IMR-90 (cell line): ENCODE measurements at regions not wholly inside any gene's neighbourhood (a gene's known extent, or its start where the extent isn't known, plus 50 kb on each side); places are given as distances from the start of the nearest gene placed in this dataset.

Experiments used
- ATAC-seq: fragments of 200-7000 bp; cut with Tn5 transposase; 2 replicates; pipeline ENCODE4 v1.9.1; 2020; ENCODE audit warnings: low read depth, mild to moderate bottlenecking, moderate library complexity
- BruUV-seq: library from RNA; stranded (reverse); fragments of 400-500 nt; replicated peaks from 2 replicates; lab custom pipeline; 2021; lab: Mats Ljungman, UMichigan
- CTCF ChIA-PET: fragments of 300-600 bp; formaldehyde crosslinking; extraction: SDS; loops from one replicate; lab custom pipeline; 2021; ENCODE audit warnings: antibody characterized with exemption; lab: Yijun Ruan, JAX
- POLR2A ChIA-PET: fragments of 300-600 bp; sonication (Branson Sonifier 250); formaldehyde crosslinking; loops from one replicate; lab custom pipeline; 2022; ENCODE audit warnings: antibody characterized with exemption; ENCODE audit not compliant: unreplicated experiment; lab: Charles Lee
- DNase-seq: peaks from one replicate; pipeline ENCODE4 v3.0.0; 2013
- H2AFZ ChIP-seq: replicated peaks from 2 replicates; pipeline ENCODE3; 2013; ENCODE audit warnings: low read length, mild to moderate bottlenecking; ENCODE audit not compliant: poor library complexity
- H2AK5ac ChIP-seq: 2 replicates; pipeline ENCODE4 v1.6.1; 2013; ENCODE audit warnings: low read depth, low read length, inconsistent platforms
- H2AK9ac ChIP-seq: replicated peaks from 2 replicates; pipeline ENCODE3; 2013; ENCODE audit warnings: mild to moderate bottlenecking, low read depth, low read length, moderate library complexity; ENCODE audit not compliant: poor library complexity
- H2BK120ac ChIP-seq: 2 replicates; pipeline ENCODE4 v1.6.1; 2013; ENCODE audit warnings: low read depth, low read length, inconsistent platforms
- H2BK15ac ChIP-seq: 3 replicates; pipeline ENCODE4 v1.6.1; 2013; ENCODE audit warnings: low read depth, low read length, inconsistent platforms
- H2BK20ac ChIP-seq: 2 replicates; pipeline ENCODE4 v1.6.1; 2013; ENCODE audit warnings: low read depth, mild to moderate bottlenecking, inconsistent platforms, low read length, moderate library complexity
- H2BK5ac ChIP-seq: 2 replicates; pipeline ENCODE4 v1.6.1; 2013; ENCODE audit warnings: mild to moderate bottlenecking, low read depth, low read length, inconsistent platforms; ENCODE audit not compliant: poor library complexity, severe bottlenecking
- H3K14ac ChIP-seq: replicated peaks from 2 replicates; pipeline ENCODE4 v1.6.1; 2013; ENCODE audit warnings: low read depth, low read length, inconsistent platforms
- H3K18ac ChIP-seq: 2 replicates; pipeline ENCODE4 v1.6.1; 2013; ENCODE audit warnings: low read depth, low read length, control low read depth
- H3K23ac ChIP-seq: 2 replicates; pipeline ENCODE4 v1.6.1; 2013; ENCODE audit warnings: low read depth, low read length, inconsistent platforms
- H3K27ac ChIP-seq: 2 replicates; pipeline ENCODE4 v1.5.1; 2013; ENCODE audit warnings: mild to moderate bottlenecking, control low read depth, low read length; ENCODE audit not compliant: insufficient read depth
- H3K27me3 ChIP-seq: 2 replicates; pipeline ENCODE4 v1.6.1; 2013; ENCODE audit warnings: low read length; ENCODE audit not compliant: control insufficient read depth, insufficient read depth
- H3K36me3 ChIP-seq: 2 replicates; pipeline ENCODE4 v1.6.1; 2013; ENCODE audit warnings: low read length, mixed read lengths; ENCODE audit not compliant: control insufficient read depth, insufficient read depth
- H3K4ac ChIP-seq: 2 replicates; pipeline ENCODE4 v1.6.1; 2013; ENCODE audit warnings: low read depth, low read length, inconsistent platforms
- H3K4me1 ChIP-seq: 2 replicates; pipeline ENCODE4 v1.6.1; 2013; ENCODE audit warnings: low read length, mixed read lengths; ENCODE audit not compliant: control insufficient read depth, insufficient read depth
- H3K4me2 ChIP-seq: 2 replicates; pipeline ENCODE4 v1.6.1; 2013; ENCODE audit warnings: low read depth, mild to moderate bottlenecking, control low read depth, low read length, moderate library complexity
- H3K4me3 ChIP-seq: 2 replicates; pipeline ENCODE4 v1.5.1; 2013; ENCODE audit warnings: low read depth, mild to moderate bottlenecking, control low read depth, low read length, moderate library complexity; ENCODE audit not compliant: insufficient read depth
- H3K56ac ChIP-seq: 2 replicates; pipeline ENCODE4 v1.6.1; 2013; ENCODE audit warnings: low read length, inconsistent platforms; ENCODE audit not compliant: insufficient read depth; ENCODE audit errors: extremely low read depth
- H3K79me1 ChIP-seq, 2 experiments: 2 replicates each; pipeline ENCODE4 v1.6.1; 2013; ENCODE audit warnings: low read length in 2 of 2, inconsistent platforms in 1 of 2, low read depth in 1 of 2
- H3K9ac ChIP-seq: 2 replicates; pipeline ENCODE4 v1.6.1; 2013; ENCODE audit warnings: low read depth, low read length, control low read depth
- H3K9me1 ChIP-seq: 2 replicates; pipeline ENCODE4 v1.6.1; 2013; ENCODE audit warnings: low read length, inconsistent platforms; ENCODE audit not compliant: insufficient read depth
- H3K9me3 ChIP-seq: 2 replicates; pipeline ENCODE4 v1.6.1; 2013; ENCODE audit warnings: low read length; ENCODE audit not compliant: control insufficient read depth, insufficient read depth
- H4K20me1 ChIP-seq: 2 replicates; pipeline ENCODE4 v1.6.1; 2013; ENCODE audit warnings: low read length, inconsistent platforms; ENCODE audit not compliant: insufficient read depth
- H4K5ac ChIP-seq: 2 replicates; pipeline ENCODE4 v1.6.1; 2013; ENCODE audit warnings: mild to moderate bottlenecking, low read depth, low read length, control low read depth
- H4K8ac ChIP-seq, 2 experiments: 2 replicates each; pipeline ENCODE4 v1.6.1; 2013; ENCODE audit warnings: low read depth in 2 of 2, low read length in 2 of 2, control low read depth in 1 of 2, inconsistent platforms in 1 of 2
- H4K91ac ChIP-seq: 2 replicates; pipeline ENCODE4 v1.6.1; 2013; ENCODE audit warnings: low read depth, low read length, inconsistent platforms; ENCODE audit not compliant: insufficient read depth
- CEBPB ChIP-seq: IDR thresholded peaks from 2 replicates; pipeline ENCODE4 v1.6.1; 2012; ENCODE audit warnings: low read depth, low read length, improper control_type of control experiment
- MAFK ChIP-seq: IDR thresholded peaks from 2 replicates; pipeline ENCODE4 v1.6.1; 2012; ENCODE audit warnings: low read depth, low read length, improper control_type of control experiment
- MAZ ChIP-seq: IDR thresholded peaks from 2 replicates; pipeline ENCODE4 v1.6.1; 2012; ENCODE audit warnings: low read depth, mild to moderate bottlenecking, low read length, improper control_type of control experiment, moderate library complexity, borderline replicate concordance
- NFE2L2 ChIP-seq: fragments of 150-350 bp; IDR thresholded peaks from 2 replicates; pipeline ENCODE4 v1.6.1; 2016; ENCODE audit warnings: low read depth, mild to moderate bottlenecking, low read length
- RAD21 ChIP-seq: IDR thresholded peaks from 2 replicates; pipeline ENCODE4 v1.6.1; 2012; ENCODE audit warnings: low read length, improper control_type of control experiment
- RCOR1 ChIP-seq: IDR thresholded peaks from 2 replicates; pipeline ENCODE4 v1.6.1; 2012; ENCODE audit warnings: mild to moderate bottlenecking, low read length, improper control_type of control experiment; ENCODE audit not compliant: insufficient replicate concordance
- RFX5 ChIP-seq: IDR thresholded peaks from 2 replicates; pipeline ENCODE4 v1.8.0; 2012; ENCODE audit warnings: low read depth, mild to moderate bottlenecking, low read length, moderate library complexity
- WGBS, 2 experiments: methylation state at CpG; one replicate each; pipeline versions ENCODE4 v1.1.5 to v1.1.7; 2013; ENCODE audit warnings: missing lambda C conversion rate in 2 of 2; ENCODE audit not compliant: insufficient read length in 1 of 2; ENCODE audit errors: extremely low coverage in 2 of 2; 5-methylcytosine and 5-hydroxymethylcytosine counted together
- dilution Hi-C: fragments of 300-500 bp; cut with HindIII; formaldehyde crosslinking; loops from one replicate; pipeline ENCODE4 v1.14.3; 2018; ENCODE audit warnings: low sequenced_read_pairs; ENCODE audit not compliant: unreplicated experiment
- in situ Hi-C: fragments of 300-500 bp; cut with MboI; formaldehyde crosslinking; loops from 3 replicates; pipeline ENCODE4 v1.14.3; 2019; ENCODE audit warnings: low sequenced_read_pairs, inconsistent platforms, mixed read lengths
- intact Hi-C: fragments of 100-400 bp; cut with micrococcal nuclease; formaldehyde crosslinking; loops from 2 replicates; pipeline ENCODE4 v1.10.0; 2022
- TF ChIP-seq, protein P1 (sequence below): fragments of 150-350 bp; IDR thresholded peaks from 2 replicates; pipeline ENCODE4 v1.6.1; 2016; ENCODE audit warnings: low read depth, mild to moderate bottlenecking, low read length, moderate library complexity, borderline replicate concordance
- TF ChIP-seq, protein P2 (sequence below): fragments of 150-350 bp; IDR thresholded peaks from 2 replicates; pipeline ENCODE4 v1.6.1; 2017; ENCODE audit warnings: mild to moderate bottlenecking, antibody characterized with exemption, low read length, low read depth

DNA sequence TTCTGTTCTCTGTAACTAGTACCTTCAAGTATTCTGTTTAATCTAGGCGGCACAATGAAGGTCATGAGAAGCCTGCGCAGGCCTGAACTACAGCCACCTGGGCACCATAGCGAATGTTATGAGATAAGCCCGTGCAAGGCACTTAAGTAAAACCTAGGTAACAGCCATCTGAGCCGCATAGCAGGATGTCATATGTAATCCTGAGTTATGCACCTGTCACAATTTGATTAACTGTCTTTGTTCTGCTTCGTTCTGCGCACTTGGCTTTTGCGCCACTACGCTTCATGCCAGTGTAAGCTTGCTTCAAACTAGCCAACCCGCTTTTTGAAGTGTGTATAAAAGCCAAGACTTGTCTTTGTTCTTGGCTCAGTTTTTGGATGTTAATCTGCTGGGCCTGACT, 449.8 kb downstream of the KCNJ18 start:
- no peak overlapping the region for H3K23ac ChIP-seq
- intact Hi-C loops = no loop called here
- no peak overlapping the region for H2BK15ac ChIP-seq
- no peak overlapping the region for H2AFZ ChIP-seq
- H3K4me1 ChIP-seq = no peaks in the 10 kb centered on the region
- 53% methylated on average over 5 of the region's 10 CpGs; no CpG with 5 or more reads in 1 of the 2 experiments for WGBS, 2 experiments
- H3K4me3 ChIP-seq = no peak overlapping the region
- H3K4me2 ChIP-seq = no peak overlapping the region
- H3K9ac ChIP-seq = no peak overlapping the region
- H2BK5ac ChIP-seq = no peak overlapping the region
- H3K79me1 ChIP-seq = no peaks in the 10 kb centered on the region
- BruUV-seq = no TSS peak
- no peaks in the 10 kb centered on the region for H4K20me1 ChIP-seq
- ChIA-PET POLR2A (no interaction called here), CTCF (no interaction called here)
- H2BK120ac ChIP-seq = no peak overlapping the region
- no peak overlapping the region for H2AK9ac ChIP-seq
- in situ Hi-C loops = no loop called here
- H3K14ac ChIP-seq = no peak overlapping the region
- H3K9me3 ChIP-seq = peaks cover 2% of the 10 kb centered on the region; the same call in 1 of the 2 replicates
- no peaks in the 10 kb centered on the region for H3K9me1 ChIP-seq
- no peak overlapping the region for H4K8ac ChIP-seq
- H3K56ac ChIP-seq = no peak overlapping the region
- H3K18ac ChIP-seq = no peak overlapping the region
- TF ChIP-seq MAZ (no peak), RAD21 (no peak), CEBPB (no peak), NFE2L2 (no peak), RCOR1 (no peak), MAFK (no peak), RFX5 (no peak)
- TF ChIP-seq, protein P1, sequence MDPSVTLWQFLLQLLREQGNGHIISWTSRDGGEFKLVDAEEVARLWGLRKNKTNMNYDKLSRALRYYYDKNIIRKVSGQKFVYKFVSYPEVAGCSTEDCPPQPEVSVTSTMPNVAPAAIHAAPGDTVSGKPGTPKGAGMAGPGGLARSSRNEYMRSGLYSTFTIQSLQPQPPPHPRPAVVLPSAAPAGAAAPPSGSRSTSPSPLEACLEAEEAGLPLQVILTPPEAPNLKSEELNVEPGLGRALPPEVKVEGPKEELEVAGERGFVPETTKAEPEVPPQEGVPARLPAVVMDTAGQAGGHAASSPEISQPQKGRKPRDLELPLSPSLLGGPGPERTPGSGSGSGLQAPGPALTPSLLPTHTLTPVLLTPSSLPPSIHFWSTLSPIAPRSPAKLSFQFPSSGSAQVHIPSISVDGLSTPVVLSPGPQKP = no peak
- TF ChIP-seq, protein P2, sequence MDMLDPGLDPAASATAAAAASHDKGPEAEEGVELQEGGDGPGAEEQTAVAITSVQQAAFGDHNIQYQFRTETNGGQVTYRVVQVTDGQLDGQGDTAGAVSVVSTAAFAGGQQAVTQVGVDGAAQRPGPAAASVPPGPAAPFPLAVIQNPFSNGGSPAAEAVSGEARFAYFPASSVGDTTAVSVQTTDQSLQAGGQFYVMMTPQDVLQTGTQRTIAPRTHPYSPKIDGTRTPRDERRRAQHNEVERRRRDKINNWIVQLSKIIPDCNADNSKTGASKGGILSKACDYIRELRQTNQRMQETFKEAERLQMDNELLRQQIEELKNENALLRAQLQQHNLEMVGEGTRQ = no peak
- H4K91ac ChIP-seq = no peak overlapping the region
- H2BK20ac ChIP-seq = no peak overlapping the region
- no peak overlapping the region for H3K4ac ChIP-seq
- no peak overlapping the region for H2AK5ac ChIP-seq
- no peaks in the 10 kb centered on the region for H3K27me3 ChIP-seq
- H4K5ac ChIP-seq = no peak overlapping the region
- H3K27ac ChIP-seq = no peak overlapping the region
- dilution Hi-C loops = no loop called here
- DNase-seq (no peak), ATAC-seq (no peak)
- no peaks in the 10 kb centered on the region for H3K36me3 ChIP-seq
